RWPE1 (cell line): ENCODE measurements at regions not wholly inside any gene's neighbourhood (a gene's known extent, or its start where the extent isn't known, plus 50 kb on each side); places are given as distances from the start of the nearest gene placed in this dataset.
"Not testable (repeated sequence)": the region's sequence is repeated elsewhere in the genome, so short reads cannot be mapped to it uniquely, and the experiment has no call there.

Experiments
- CTCF ChIA-PET: fragments of 350-600 bp; sonication (Branson Sonifier 250); formaldehyde crosslinking; extraction: SDS; loops from one replicate; lab custom pipeline; 2021; lab: Yijun Ruan, JAX
- POLR2A ChIA-PET: fragments of 400-600 bp; formaldehyde crosslinking; extraction: SDS; loops from one replicate; lab custom pipeline; 2020; ENCODE audit warnings: antibody characterized with exemption; ENCODE audit not compliant: low non-redundant PET; lab: Yijun Ruan, JAX
- DNase-seq: peaks from one replicate; pipeline ENCODE4 v3.0.0; 2012; ENCODE audit warnings: low spot score
- H3K27ac ChIP-seq: fragments of 450-650 bp; 2 replicates; pipeline ENCODE4 v1.5.1; 2017
- CTCF ChIP-seq: fragments of 450-650 bp; conservative IDR thresholded peaks from 2 replicates; pipeline ENCODE4 v1.5.1; 2017; ENCODE audit warnings: low read depth, mild to moderate bottlenecking

DNA sequence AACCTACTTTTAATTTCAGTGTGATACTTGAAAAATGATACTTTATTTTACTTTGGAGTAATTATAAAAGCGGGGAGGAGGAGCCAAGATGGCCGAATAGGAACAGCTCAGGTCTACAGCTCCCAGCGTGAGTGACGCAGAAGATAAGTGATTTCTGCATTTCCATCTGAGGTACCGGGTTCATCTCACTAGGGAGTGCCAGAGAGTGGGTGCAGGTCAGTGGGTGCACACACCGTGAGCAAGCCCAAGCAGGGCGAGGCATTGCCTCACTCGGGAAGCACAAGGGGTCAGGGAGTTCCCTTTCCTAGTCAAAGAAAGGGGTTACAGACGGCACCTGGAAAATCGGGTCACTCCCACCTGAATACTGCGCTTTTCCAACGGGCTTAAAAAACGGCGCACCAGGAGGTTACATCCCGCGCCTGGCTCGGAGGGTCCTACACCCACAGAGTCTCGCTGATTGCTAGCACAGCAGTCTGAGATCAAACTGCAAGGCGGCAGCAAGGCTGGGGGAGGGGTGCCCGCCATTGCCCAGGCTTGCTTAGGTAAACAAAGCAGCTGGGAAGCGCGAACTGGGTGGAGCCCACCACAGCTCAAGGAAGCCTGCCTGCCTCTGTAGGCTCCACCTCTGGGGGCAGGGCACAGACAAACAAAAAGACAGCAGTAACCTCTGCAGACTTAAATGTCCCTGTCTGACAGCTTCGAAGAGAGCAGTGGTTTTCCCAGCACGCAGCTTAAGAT is 640.3 kb downstream of the EPHA3 start:
- DNase-seq = peak; percentile 2
- peak; percentile 58 for TF ChIP-seq CTCF
- peak overlapping the region; percentile 94 for H3K27ac ChIP-seq
- CTCF ChIA-PET = interaction anchor here (0.6 kb wide), 1 partner anchor 20 kb away, joined by 6 read pairs; no protein-coding TSS in a partner anchor
- POLR2A ChIA-PET = not testable (repeated sequence)

DNA sequence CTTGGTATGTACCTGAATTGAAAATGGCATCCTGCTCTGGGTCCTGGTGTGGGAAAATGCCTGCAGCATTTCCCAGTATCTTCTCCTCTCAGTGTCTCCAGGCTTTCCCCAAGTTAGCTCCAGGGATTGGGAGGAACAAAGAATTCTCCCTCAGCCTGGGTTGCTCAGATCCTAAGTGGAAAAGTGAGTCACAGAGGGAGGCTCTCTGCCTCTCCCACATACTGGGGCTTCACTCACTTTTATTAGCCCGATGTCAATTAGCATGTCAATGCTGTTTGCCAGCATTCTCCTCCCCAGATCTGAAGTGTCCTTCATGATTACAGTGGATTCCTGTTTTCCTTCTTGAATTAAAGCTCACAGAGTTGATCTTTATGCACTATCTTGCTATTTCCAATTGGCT is 655.0 kb downstream of the EPHA3 start:
- ChIA-PET CTCF (no interaction called here), POLR2A (no interaction called here)
- no peak for TF ChIP-seq CTCF
- no peak overlapping the region for H3K27ac ChIP-seq
- no peak for DNase-seq

DNA sequence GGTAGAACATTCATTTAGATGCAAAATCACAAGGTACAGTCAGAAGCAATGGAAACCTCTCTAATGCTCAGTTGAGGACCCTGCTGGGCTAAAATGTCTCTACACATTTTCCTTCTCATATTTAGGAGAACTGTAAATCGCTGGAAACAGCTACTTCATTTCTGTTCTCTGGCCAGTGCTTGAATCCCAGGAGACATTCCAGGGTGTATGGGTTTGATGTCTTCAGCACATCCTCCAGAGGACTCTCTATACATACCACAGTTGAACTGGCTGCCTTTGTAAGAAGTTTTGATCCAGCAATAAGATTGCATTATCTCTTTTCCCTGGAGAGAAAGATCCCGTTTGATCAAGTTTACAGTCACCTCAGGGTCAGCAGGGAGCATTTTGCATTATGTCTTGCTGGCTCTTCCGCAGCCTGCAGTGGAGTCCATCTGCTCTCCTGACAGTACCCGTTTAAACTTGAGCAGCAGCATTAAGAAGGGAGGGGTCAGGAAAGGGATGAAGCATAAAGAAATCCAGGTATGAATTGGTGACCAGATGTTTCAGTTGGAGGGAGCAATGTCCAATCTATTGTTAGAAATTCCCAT is 676.0 kb downstream of the EPHA3 start:
- CTCF ChIA-PET = no interaction called here
- POLR2A ChIA-PET = no interaction called here
- no peak overlapping the region for H3K27ac ChIP-seq
- no peak for TF ChIP-seq CTCF
- no peak for DNase-seq

- POLR2A ChIA-PET = no interaction called here
These were observed 680.1 kb downstream of the EPHA3 start for GRCh38 chr3:89787485-89787884.

GRCh38 chr3:89787979-89788378 is 680.6 kb downstream of the EPHA3 start:
- DNase-seq = no peak
- no peak overlapping the region for H3K27ac ChIP-seq
- ChIA-PET CTCF (no interaction called here), POLR2A (no interaction called here)
- no peak for TF ChIP-seq CTCF

More at GRCh38 chr3:89787485-89787884, 680.1 kb downstream of the EPHA3 start:
- no peak for TF ChIP-seq CTCF
- CTCF ChIA-PET = no interaction called here
- DNase-seq = no peak
- no peak overlapping the region for H3K27ac ChIP-seq

DNA sequence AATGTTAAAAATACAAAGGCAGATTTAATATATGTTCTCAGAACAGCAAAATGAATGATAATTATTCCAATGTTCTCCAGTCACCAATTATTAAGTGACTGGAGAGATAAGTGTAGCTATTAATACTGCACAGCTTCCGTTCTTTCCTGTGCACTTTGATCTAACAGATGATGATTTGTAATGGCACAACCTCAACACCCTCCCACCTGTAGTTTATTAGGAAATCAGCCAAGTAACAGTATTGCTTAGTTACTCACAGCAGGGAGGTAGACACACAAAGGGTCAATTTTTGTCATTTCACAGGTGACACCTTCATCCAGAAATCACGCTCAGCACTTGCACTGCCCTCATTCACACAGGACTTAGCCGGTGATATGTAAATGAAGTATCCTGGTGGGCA is 688.1 kb downstream of the EPHA3 start:
- POLR2A ChIA-PET = no interaction called here
- H3K27ac ChIP-seq = no peak overlapping the region
- CTCF ChIA-PET = no interaction called here
- no peak for DNase-seq
- no peak for TF ChIP-seq CTCF
